Stimulated activated naive CD8-positive, alpha-beta T cell treated with anti-CD3 and anti-CD28 coated beads, Interleukin-15, Interleukin-2, amounts not matched to agents 100 U/mL and 50 U/mL, for 24 hours (primary cell): ENCODE measurements at regions not wholly inside any gene's neighbourhood (a gene's known extent, or its start where the extent isn't known, plus 50 kb on each side); places are given as distances from the start of the nearest gene placed in this dataset.

Experiments
- ATAC-seq: fragments of 150-1000 bp; cut with Tn5 transposase; one replicate; pipeline ENCODE4 v1.10.0; 2021
- DNase-seq: peaks from one replicate; pipeline ENCODE4 v3.0.0; 2021

GRCh38 chr21:27122686-27123085, 155.8 kb upstream of the ADAMTS5 start:
- no peak for ATAC-seq
- no peak for DNase-seq

DNA sequence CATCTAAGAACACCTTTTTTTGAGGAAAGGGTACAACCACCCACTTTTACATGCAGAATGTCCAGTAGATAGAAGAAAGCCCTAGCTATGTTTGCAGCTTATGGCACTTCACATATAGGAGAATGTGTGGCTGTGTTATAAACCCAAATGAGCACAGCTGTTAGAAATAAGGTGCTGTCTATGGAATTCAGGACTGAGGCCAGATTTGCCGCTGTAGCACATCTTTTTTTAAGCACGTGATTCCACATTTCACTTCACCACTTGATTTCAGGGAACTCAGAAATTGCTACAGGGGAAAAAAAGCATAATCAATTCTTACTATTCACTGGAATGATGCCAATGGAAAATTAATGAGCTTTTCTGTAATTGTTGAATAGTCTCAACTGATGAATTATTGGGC, 147.2 kb upstream of the ADAMTS5 start:
- ATAC-seq (no peak), DNase-seq (no peak)

GRCh38 chr21:27112186-27112585, 145.3 kb upstream of the ADAMTS5 start:
- ATAC-seq (no peak), DNase-seq (no peak)

DNA sequence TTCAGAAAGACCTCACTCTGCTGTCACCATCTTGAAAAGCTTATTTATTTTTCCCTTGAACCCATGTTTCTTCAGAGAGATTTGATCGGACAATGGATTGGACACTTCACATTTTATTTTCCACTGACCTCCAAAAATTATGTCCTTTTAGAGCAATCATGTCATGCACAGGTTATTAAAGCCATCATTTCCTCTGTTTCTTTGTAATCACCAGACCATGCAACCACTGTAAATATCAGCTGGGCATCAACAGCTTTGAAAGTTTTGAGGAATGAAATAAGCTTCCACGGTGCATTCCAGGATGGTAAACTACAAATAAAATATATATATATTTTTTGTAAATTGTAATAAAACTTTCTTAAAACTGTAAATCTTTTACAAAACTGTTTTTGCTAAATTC, 144.1 kb upstream of the ADAMTS5 start:
- ATAC-seq: no peak

DNA sequence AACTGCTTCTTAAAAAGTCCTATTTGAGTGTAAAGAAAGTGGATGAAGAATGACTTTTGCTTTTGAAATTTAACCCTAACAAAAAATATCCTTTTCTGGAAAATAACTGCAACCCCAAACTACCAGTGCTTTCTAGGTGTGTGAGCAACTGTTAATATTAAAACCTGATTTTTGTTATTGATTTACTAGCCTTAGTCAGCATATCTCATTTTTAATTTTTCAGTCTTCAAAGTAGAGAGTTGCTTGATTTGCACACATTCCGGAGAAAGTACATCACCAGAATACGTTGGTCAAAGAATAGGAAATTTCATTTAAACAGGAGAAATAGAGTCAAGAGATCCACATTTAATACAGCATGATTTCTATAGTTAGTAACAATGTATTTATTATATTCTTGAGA, 141.8 kb upstream of the ADAMTS5 start:
- ATAC-seq (no peak), DNase-seq (no peak)

More for the DNA sequence above, 144.1 kb upstream of the ADAMTS5 start:
- DNase-seq: no peak

DNA sequence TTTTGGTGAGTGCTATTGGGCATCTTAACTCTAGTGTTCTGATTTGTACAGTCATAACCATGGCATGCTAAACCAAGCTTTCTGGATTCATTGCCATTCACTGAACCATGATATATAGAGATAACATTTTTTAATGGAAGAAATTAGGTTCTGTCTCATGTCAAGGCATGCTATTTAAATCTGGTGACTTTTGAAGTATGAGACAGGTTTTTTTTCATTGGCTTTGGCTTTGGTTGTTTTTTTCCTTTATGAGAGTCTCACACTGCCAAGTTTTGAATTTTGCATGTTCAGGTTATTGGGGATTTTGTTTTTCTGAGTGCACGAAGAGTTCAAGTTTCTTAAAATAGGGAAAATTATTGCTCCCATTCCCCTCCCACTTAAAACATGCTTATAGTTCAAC, 141.3 kb upstream of the ADAMTS5 start:
- ATAC-seq: no peak
- no peak for DNase-seq

DNA sequence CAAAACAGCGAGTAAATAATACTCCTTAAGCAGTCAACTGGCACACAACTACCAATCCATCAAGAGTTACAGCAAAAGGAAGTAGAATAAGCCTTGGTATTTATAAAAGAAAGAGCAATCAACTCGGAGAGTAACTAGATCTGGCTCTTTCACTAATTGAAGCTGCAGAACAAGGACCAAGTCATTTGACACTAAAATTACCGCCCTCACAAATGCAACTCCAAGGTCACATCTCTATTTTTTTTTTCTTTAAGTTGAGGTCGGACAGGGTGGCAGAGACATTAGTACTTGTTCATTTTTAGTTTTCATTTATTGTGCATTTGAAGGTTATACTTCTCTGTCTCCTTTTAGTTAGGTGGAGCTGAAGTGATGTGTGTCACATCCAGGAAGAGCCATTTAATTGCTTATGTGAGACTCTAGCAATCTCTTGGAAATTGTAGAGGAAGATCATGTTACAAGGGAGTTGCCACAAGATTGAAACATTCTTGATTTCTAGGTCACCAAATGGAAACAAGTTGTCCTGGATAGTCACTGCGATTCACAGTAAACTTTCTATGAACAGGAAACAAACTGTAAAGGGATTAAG, 138.1 kb upstream of the ADAMTS5 start:
- no peak for DNase-seq

DNA sequence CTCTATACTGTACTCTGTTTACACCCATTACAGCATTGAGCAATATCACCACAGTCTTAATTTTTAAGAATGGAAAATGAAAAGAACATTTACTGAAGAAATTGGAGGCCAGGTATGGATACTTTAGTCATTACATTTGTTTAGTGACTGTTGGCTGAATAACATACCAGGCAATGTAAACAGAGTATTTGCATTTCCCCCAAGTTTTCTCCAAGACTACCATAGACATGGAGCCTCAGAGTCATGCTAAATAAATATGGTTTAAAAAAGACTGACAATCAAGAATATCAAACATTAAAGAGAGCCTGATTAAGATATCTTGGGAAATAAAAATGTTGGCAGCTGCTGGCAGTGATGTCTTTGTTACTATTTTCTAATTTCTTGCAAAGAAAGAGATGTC, 136.9 kb upstream of the ADAMTS5 start:
- DNase-seq: no peak
- ATAC-seq: no peak

More for the DNA sequence above, 138.1 kb upstream of the ADAMTS5 start:
- ATAC-seq: no peak

DNA sequence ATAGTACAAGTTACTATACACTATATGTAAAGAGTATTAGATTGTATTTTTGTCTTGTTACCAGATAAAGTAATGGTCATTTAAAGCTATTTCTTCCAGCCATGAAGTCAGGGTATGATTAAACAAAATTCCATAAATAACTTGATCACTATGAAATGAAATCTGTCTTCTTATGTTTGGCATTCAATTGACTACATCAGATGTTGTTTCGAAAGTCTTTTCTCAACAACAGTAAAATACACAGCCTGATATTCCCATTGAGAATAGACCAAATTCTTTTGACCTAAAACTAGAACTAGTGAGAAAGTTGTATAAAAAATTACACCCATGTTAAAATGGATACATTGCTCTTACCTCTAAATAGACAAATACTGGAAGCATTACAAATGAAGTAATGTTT, 134.6 kb upstream of the ADAMTS5 start:
- DNase-seq (no peak), ATAC-seq (no peak)

GRCh38 chr21:27094184-27094948, 127.5 kb upstream of the ADAMTS5 start:
- no peak for ATAC-seq
- DNase-seq: no peak

GRCh38 chr21:27086630-27087029, 119.7 kb upstream of the ADAMTS5 start:
- ATAC-seq: no peak
- DNase-seq: no peak

GRCh38 chr21:27086186-27086585, 119.3 kb upstream of the ADAMTS5 start:
- DNase-seq (no peak), ATAC-seq (no peak)

DNA sequence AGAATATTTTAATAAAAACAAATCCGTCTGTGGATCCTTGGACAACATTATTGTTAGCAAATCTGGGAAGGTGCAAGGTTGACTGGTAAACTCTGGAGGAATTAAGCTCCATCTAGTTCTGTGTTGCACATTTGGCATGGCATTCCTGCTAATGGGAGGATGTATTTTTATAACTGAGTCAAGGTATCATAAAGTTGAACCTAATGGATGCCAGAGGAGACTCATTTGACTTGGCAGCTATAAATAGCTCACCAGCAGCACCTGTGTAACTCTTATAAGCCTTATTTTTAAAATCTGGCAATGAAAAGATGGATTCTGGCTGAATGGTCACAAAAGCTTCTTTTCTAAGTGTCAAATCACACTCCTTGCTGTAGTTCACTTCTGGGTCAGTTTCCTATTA, 118.5 kb upstream of the ADAMTS5 start:
- DNase-seq (no peak), ATAC-seq (no peak)

- DNase-seq (no peak), ATAC-seq (no peak)
Measured at GRCh38 chr21:27083144-27083543, 116.3 kb upstream of the ADAMTS5 start.

GRCh38 chr21:27082431-27083010, 115.6 kb upstream of the ADAMTS5 start:
- DNase-seq (no peak), ATAC-seq (no peak)

- ATAC-seq: no peak
- no peak for DNase-seq
Measured at GRCh38 chr21:27079636-27080240, 112.8 kb upstream of the ADAMTS5 start.

GRCh38 chr21:27078915-27079314, 112.0 kb upstream of the ADAMTS5 start:
- no peak for DNase-seq

DNA sequence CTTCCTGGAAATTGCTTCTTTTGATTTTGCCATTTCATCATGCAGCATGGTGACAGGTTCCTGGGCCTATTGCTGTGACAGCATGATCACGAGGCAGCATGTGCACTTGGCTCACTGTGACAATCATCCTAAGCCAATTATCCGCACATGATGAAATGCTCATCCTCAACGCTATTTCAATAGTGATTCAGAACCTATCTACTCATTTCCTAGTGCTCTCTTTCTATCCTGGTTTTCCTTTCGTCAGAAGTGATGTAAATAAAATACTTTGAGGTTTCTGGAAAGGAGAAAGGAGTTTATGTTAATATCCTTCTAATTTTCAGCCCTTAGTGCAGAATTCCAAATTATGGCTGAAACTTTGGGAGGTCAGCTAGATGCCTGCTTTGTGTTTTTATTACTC, 110.6 kb upstream of the ADAMTS5 start:
- DNase-seq (no peak), ATAC-seq (no peak)

More at GRCh38 chr21:27078915-27079314, 112.0 kb upstream of the ADAMTS5 start:
- no peak for ATAC-seq

DNA sequence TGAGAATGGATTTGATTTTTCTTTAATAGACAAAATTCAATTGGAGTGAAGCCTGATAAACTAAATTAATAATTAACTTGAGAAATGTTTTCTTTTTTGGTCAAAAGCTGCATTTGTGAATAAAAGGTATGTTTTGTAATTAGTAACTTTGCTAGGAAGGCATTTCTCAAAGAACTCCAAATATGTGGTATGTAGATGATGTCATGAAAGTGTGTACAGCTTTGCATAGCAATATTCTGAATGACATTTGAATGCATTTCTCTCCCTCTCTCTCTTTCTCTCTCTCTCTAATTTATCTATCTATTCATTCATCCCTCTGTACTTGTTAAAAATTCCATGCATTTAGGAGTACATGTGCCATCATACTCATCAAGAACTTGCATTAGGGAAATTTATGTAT, 109.1 kb upstream of the ADAMTS5 start:
- ATAC-seq: no peak

GRCh38 chr21:27070861-27071670, 104.2 kb upstream of the ADAMTS5 start:
- ATAC-seq (no peak), DNase-seq (no peak)

More for the DNA sequence above, 109.1 kb upstream of the ADAMTS5 start:
- DNase-seq: no peak

DNA sequence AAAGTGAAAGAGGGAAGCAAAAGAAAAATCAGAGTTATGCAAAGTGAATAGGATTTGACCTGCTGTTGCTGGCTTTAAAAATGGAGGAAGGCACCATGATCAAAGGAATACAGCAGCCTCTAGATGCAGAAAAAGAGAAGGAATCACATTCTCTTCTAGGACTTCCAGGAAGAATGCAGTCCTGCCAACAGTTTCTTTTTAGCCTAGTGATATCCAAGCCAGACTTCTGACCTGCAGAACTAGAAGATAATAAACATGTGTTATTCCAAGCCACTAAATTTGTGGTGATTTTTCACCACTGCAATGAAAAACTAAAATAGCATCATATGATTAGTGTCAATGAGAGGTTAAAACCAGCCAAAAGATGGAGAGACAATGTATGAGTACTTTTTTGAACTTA, 101.9 kb upstream of the ADAMTS5 start:
- ATAC-seq: no peak
- no peak for DNase-seq

DNA sequence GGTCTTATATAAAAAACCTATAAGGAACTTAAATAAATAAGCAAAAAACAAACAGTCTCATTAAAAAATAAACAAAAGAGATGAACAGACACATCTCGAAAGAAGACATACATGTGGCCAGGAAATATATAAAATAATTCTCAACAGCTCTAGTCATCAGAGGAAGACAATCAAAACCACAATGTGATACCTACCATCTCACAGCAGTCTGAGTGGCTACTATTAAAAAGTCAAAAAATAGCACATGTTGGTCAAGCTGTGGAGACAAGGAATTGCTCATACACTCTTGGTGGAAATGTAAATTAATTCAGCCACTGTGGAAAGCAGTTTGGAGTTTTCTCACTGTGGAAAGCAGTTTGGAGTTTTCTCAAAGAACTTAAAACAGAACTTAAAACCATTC, 100.3 kb upstream of the ADAMTS5 start:
- no peak for DNase-seq
- no peak for ATAC-seq
